Thoracic aorta (tissue), 2 donors: ENCODE measurements at regions not wholly inside any gene's neighbourhood (a gene's known extent, or its start where the extent isn't known, plus 50 kb on each side); places are given as distances from the start of the nearest gene placed in this dataset.
"Not testable (repeated sequence)": the region's sequence is repeated elsewhere in the genome, so short reads cannot be mapped to it uniquely, and the experiment has no call there.

ENCODE experiments used
- ATAC-seq: fragments of 150-250 bp; one replicate; pipeline ENCODE4 v1.8.0; 2017; ENCODE audit warnings: low read depth; ENCODE audit not compliant: insufficient number of reproducible peaks, low FRiP score
- DNase-seq: peaks from one replicate; pipeline ENCODE4 v3.0.0-alpha.2; 2020; ENCODE audit warnings: low spot score
- H3K27ac ChIP-seq, 2 donors: fragments of 200-600 bp; sonication (generic); 1 replicate in 1 of 2; 2 replicates in 1 of 2; pipeline ENCODE4 v1.5.1; 2016; ENCODE audit warnings: mild to moderate bottlenecking in 2 of 2, moderate library complexity in 2 of 2
- H3K27me3 ChIP-seq: fragments of 200-600 bp; sonication (generic); replicated peaks from 2 replicates; pipeline ENCODE4 v1.6.0; 2016; ENCODE audit warnings: mild to moderate bottlenecking; ENCODE audit not compliant: insufficient read depth
- H3K36me3 ChIP-seq: fragments of 200-600 bp; sonication (generic); one replicate; pipeline ENCODE4 v1.5.1; 2016
- H3K4me1 ChIP-seq, 2 donors: fragments of 200-600 bp; sonication (generic); 1 replicate in 1 of 2; 2 replicates in 1 of 2; pipeline versions ENCODE4 v1.5.1 to v1.6.0; 2016; ENCODE audit warnings: low read depth in 2 of 2, mild to moderate bottlenecking in 1 of 2; ENCODE audit not compliant: control insufficient read depth in 1 of 2
- H3K4me3 ChIP-seq: fragments of 200-600 bp; sonication (generic); 2 replicates; pipeline ENCODE4 v1.5.1; 2016; ENCODE audit warnings: mild to moderate bottlenecking
- H3K9me3 ChIP-seq: fragments of 200-600 bp; sonication (generic); 2 replicates; pipeline ENCODE4 v1.5.1; 2016
- TF ChIP-seq, protein P1 (sequence below): fragments of 200-600 bp; sonication (generic); IDR thresholded peaks from one replicate; pipeline ENCODE4 v1.5.1; 2019; ENCODE audit warnings: antibody characterized with exemption

DNA sequence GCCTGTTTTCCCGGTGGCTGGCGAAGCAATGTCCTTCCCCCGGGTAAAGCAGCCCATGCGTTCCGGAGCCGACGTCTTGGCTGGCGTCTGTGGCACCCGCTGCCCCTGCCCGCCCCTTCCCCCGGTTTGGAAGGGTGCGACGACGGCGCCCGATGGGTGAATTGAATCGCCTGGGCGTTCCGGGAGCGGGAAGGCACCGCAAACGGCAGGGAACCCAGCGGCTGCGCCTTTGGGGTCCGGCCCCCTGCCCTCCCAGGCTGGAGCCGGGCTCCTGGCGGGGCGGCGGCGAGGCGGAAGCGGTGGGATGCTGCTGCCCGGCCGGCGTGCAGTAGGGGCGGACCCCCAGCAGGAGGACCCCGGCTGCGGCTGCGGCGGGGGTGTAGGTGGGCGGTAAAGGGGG is 123.6 kb upstream of the RHOU start:
- not testable (repeated sequence) for DNase-seq, H3K4me1 ChIP-seq, H3K4me3 ChIP-seq, H3K27me3 ChIP-seq, H3K36me3 ChIP-seq, H3K9me3 ChIP-seq, H3K27ac ChIP-seq, ATAC-seq

- not testable (repeated sequence) for H3K27me3 ChIP-seq, ATAC-seq, H3K4me1 ChIP-seq, DNase-seq, H3K4me3 ChIP-seq, H3K9me3 ChIP-seq, H3K36me3 ChIP-seq, H3K27ac ChIP-seq
Observed at GRCh38 chr1:228622002-228622716, 113.1 kb upstream of the RHOU start.

- ATAC-seq, H3K36me3 ChIP-seq, H3K9me3 ChIP-seq, DNase-seq, H3K27me3 ChIP-seq, H3K4me3 ChIP-seq, H3K4me1 ChIP-seq, H3K27ac ChIP-seq: not testable (repeated sequence)
Observed at GRCh38 chr1:228626481-228626880, 108.8 kb upstream of the RHOU start.

- not testable (repeated sequence) for H3K27me3 ChIP-seq, H3K4me1 ChIP-seq, H3K36me3 ChIP-seq, ATAC-seq, H3K9me3 ChIP-seq, H3K4me3 ChIP-seq, H3K27ac ChIP-seq, DNase-seq
Observed at GRCh38 chr1:228632858-228633257, 102.4 kb upstream of the RHOU start.

- Histone ChIP-seq H3K4me3 (peak overlapping the region; percentile 71), H3K27ac (peak overlapping the region in 1 of 2 donors; percentile 27)
- not testable (repeated sequence) for H3K9me3 ChIP-seq, ATAC-seq, H3K4me1 ChIP-seq, H3K36me3 ChIP-seq, H3K27me3 ChIP-seq
- DNase-seq = peak; percentile 67
Observed at GRCh38 chr1:228635304-228635703, 100.0 kb upstream of the RHOU start.

DNA sequence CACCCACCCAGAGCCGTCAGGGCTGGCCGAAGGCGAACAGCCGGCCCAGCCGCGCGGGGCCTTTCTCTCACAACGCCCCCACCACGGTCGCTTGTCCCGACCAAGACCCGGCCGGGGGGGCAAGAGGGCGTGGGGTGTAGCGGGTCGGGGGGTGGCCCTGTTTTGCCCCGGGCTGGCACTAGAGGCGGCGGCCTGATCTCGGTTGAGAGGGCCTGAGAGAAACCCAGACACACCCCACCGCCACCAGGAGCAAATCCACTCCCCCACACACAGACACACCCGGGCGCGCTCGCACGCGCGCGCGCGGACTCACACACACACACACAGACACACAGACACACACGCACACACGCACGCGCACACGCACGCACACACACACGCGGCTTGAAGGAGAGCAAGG is 97.8 kb upstream of the RHOU start:
- H3K27ac ChIP-seq, H3K27me3 ChIP-seq, H3K9me3 ChIP-seq, ATAC-seq, H3K4me1 ChIP-seq, H3K36me3 ChIP-seq, DNase-seq, H3K4me3 ChIP-seq: not testable (repeated sequence)

DNA sequence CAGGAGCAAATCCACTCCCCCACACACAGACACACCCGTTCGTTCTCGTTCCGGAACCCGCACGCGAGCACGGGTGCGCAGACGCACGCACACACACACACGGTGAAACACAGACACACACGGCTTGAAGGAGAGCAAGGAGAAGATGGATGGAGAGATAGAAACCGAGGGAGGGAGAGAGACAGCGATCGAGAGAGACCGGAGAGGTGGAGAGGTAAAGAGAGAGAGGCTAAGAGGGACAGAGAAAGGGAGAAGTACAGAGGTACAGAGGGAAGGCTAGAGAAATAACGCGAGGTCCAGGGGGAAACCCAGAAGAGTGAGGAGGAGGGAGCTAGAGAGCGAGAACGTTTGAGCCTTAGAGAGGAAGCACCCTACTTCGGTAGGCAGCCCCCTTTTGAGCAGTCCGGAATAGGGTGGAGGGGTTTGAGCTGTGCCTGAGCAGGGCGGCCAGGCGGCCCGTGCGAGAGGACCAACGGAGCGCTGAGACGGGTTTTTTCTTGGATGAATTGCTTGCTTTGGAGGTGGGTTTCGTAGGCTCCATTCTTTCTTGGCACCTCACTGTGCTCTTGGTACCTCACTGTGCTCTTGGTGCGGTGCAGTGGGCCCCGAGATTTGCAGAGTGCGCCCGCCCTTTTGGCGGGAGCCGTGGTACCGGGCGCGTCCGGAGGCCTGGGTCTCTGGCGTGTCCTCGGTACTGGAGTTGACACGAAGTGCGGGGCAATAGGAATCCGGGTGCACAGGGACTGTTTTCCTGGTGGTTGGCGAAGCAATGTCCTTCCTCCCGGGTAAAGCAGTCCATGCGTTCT is 88.4 kb upstream of the RHOU start:
- Histone ChIP-seq H3K4me1 (peaks cover 8 to 26% of the 10 kb centered on the region in 2 donors), H3K9me3 (no peaks in the 10 kb centered on the region), H3K27ac (peak overlapping the region; percentile 65 to 66), H3K4me3 (peak overlapping the region; percentile 76), H3K36me3 (no peaks in the 10 kb centered on the region), H3K27me3 (no peaks in the 10 kb centered on the region)
- TF ChIP-seq, protein P1, sequence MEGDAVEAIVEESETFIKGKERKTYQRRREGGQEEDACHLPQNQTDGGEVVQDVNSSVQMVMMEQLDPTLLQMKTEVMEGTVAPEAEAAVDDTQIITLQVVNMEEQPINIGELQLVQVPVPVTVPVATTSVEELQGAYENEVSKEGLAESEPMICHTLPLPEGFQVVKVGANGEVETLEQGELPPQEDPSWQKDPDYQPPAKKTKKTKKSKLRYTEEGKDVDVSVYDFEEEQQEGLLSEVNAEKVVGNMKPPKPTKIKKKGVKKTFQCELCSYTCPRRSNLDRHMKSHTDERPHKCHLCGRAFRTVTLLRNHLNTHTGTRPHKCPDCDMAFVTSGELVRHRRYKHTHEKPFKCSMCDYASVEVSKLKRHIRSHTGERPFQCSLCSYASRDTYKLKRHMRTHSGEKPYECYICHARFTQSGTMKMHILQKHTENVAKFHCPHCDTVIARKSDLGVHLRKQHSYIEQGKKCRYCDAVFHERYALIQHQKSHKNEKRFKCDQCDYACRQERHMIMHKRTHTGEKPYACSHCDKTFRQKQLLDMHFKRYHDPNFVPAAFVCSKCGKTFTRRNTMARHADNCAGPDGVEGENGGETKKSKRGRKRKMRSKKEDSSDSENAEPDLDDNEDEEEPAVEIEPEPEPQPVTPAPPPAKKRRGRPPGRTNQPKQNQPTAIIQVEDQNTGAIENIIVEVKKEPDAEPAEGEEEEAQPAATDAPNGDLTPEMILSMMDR = no peak
- ATAC-seq (no peak), DNase-seq (no peak)
